K562 (cell line): ENCODE measurements at regions not wholly inside any gene's neighbourhood (a gene's known extent, or its start where the extent isn't known, plus 50 kb on each side); places are given as distances from the start of the nearest gene placed in this dataset.

ENCODE experiments used
- DACH1 ChIP-seq: fragments of 450-650 bp; IDR thresholded peaks from 2 replicates; pipeline ENCODE4 v1.6.1; 2018; ENCODE audit not compliant: partially characterized antibody
- GABPB1 ChIP-seq: sonication (generic); formaldehyde crosslinking; IDR thresholded peaks from 2 replicates; pipeline ENCODE4 v1.8.0; 2022; ENCODE audit warnings: mild to moderate bottlenecking, missing genetic modification reagents
- GABPB2 ChIP-seq: fragments of 250-450 bp; sonication (Bioruptor Pico); conservative IDR thresholded peaks from 2 replicates; pipeline ENCODE4 v1.5.1; 2021; ENCODE audit warnings: mild to moderate bottlenecking
- HDAC2 ChIP-seq: fragments of 450-650 bp; IDR thresholded peaks from 2 replicates; pipeline ENCODE4 v1.6.1; 2016; ENCODE audit warnings: mild to moderate bottlenecking
- MTF1 ChIP-seq: fragments of 250-450 bp; sonication (Bioruptor Pico); IDR thresholded peaks from 2 replicates; pipeline ENCODE4 v1.9.0; 2021; ENCODE audit warnings: moderate library complexity, mild to moderate bottlenecking, inconsistent platforms, borderline replicate concordance
- NCOA2 ChIP-seq, 2 experiments: fragments of 450-650 bp; IDR thresholded peaks; 2 replicates each; pipeline ENCODE4 v1.6.1; 2018; ENCODE audit warnings: mild to moderate bottlenecking in 2 of 2, moderate library complexity in 1 of 2; ENCODE audit not compliant: partially characterized antibody in 2 of 2
- ZNF143 ChIP-seq: sonication (generic); formaldehyde crosslinking; IDR thresholded peaks from 2 replicates; pipeline ENCODE4 v1.9.0; 2022; ENCODE audit warnings: mild to moderate bottlenecking, missing genetic modification reagents
- TF ChIP-seq, protein P1 (sequence below): fragments of 250-450 bp; sonication (Bioruptor Pico); IDR thresholded peaks from 2 replicates; pipeline ENCODE4 v1.8.0; 2021; ENCODE audit warnings: moderate library complexity, mild to moderate bottlenecking, inconsistent platforms
- TF ChIP-seq, protein P2 (sequence below): fragments of 200-800 bp; sonication (Bioruptor generic); IDR thresholded peaks from 2 replicates; pipeline ENCODE4 v1.6.1; 2017; ENCODE audit warnings: missing genetic modification characterization, missing compliant biosample characterization
- TF ChIP-seq, protein P3 (sequence below), 2 experiments: fragments of 450-650 bp; formaldehyde crosslinking in 1 of 2; IDR thresholded peaks; 2 replicates each; pipeline versions ENCODE4 v1.4.0 to v1.6.1; 2014 to 2020; ENCODE audit warnings: mild to moderate bottlenecking in 2 of 2, borderline replicate concordance in 1 of 2, low read depth in 1 of 2
- TF ChIP-seq, protein P4 (sequence below), 2 experiments: fragments of 450-650 bp in 1 of 2; IDR thresholded peaks; 2 replicates each; pipeline ENCODE4 v1.6.1; 2011 to 2017; ENCODE audit warnings: low read depth in 2 of 2, antibody characterized with exemption in 1 of 2, borderline replicate concordance in 1 of 2, low read length in 1 of 2, mild to moderate bottlenecking in 1 of 2, mixed read lengths in 1 of 2; ENCODE audit not compliant: control insufficient read depth in 1 of 2

DNA sequence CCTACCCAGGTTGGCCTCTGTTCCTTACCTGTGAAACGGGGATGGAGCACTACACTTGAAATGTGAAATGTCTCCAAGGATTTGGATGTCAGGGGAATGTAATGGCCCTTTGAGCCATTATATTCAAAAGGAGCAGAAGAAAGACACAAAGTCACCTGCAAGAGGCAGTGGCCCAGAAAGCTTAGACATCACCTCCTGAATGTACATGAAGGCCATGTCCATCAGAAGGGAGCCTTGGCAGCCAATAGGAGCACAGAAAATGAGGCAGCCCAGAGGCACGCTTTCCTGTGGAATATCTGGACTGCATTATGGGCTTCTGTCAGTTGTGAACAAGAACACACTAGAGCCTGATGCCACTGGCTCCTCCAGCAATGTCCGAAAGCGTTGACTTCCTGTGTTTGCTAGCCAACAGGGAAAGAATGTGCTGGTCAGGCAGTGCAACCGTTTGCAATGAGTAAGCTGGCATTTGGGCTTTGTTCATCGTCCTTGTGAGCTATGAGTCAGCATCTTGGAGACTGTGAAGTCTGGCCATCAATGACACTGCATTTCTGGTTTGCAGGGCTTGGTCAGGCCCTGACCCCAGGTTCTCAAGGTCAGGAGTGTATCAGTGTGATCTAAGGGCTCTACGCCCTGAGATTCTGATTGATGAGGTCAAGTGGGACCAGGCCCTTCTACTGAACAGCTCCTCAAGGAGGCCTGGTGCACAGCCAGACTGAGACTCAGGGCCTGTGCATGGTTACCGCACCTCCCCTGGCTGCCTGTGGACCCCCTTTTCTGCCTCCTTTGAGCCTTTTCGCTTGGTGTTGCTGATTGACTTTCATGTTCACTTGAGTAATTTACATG, 222.4 kb downstream of the RPS24 start (continued):
- TF ChIP-seq, protein P1, sequence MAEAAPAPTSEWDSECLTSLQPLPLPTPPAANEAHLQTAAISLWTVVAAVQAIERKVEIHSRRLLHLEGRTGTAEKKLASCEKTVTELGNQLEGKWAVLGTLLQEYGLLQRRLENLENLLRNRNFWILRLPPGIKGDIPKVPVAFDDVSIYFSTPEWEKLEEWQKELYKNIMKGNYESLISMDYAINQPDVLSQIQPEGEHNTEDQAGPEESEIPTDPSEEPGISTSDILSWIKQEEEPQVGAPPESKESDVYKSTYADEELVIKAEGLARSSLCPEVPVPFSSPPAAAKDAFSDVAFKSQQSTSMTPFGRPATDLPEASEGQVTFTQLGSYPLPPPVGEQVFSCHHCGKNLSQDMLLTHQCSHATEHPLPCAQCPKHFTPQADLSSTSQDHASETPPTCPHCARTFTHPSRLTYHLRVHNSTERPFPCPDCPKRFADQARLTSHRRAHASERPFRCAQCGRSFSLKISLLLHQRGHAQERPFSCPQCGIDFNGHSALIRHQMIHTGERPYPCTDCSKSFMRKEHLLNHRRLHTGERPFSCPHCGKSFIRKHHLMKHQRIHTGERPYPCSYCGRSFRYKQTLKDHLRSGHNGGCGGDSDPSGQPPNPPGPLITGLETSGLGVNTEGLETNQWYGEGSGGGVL (CRISPR knock-in tag): no peak
- TF ChIP-seq GABPB2 (CRISPR knock-in tag) (no peak), HDAC2 (peak; percentile 96), GABPB1 (CRISPR knock-in tag) (no peak), MTF1 (CRISPR knock-in tag) (no peak), ZNF143 (CRISPR knock-in tag) (no peak), DACH1 (no peak), NCOA2 (IDR thresholded peaks at IDR 0.05; ENCODE audit: partially characterized antibody in 2 of 2) (no peak)
- TF ChIP-seq, protein P2, sequence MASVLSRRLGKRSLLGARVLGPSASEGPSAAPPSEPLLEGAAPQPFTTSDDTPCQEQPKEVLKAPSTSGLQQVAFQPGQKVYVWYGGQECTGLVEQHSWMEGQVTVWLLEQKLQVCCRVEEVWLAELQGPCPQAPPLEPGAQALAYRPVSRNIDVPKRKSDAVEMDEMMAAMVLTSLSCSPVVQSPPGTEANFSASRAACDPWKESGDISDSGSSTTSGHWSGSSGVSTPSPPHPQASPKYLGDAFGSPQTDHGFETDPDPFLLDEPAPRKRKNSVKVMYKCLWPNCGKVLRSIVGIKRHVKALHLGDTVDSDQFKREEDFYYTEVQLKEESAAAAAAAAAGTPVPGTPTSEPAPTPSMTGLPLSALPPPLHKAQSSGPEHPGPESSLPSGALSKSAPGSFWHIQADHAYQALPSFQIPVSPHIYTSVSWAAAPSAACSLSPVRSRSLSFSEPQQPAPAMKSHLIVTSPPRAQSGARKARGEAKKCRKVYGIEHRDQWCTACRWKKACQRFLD (CRISPR knock-in tag): peak; percentile 87; the same call in 1 of the 2 replicates
- TF ChIP-seq, protein P3, sequence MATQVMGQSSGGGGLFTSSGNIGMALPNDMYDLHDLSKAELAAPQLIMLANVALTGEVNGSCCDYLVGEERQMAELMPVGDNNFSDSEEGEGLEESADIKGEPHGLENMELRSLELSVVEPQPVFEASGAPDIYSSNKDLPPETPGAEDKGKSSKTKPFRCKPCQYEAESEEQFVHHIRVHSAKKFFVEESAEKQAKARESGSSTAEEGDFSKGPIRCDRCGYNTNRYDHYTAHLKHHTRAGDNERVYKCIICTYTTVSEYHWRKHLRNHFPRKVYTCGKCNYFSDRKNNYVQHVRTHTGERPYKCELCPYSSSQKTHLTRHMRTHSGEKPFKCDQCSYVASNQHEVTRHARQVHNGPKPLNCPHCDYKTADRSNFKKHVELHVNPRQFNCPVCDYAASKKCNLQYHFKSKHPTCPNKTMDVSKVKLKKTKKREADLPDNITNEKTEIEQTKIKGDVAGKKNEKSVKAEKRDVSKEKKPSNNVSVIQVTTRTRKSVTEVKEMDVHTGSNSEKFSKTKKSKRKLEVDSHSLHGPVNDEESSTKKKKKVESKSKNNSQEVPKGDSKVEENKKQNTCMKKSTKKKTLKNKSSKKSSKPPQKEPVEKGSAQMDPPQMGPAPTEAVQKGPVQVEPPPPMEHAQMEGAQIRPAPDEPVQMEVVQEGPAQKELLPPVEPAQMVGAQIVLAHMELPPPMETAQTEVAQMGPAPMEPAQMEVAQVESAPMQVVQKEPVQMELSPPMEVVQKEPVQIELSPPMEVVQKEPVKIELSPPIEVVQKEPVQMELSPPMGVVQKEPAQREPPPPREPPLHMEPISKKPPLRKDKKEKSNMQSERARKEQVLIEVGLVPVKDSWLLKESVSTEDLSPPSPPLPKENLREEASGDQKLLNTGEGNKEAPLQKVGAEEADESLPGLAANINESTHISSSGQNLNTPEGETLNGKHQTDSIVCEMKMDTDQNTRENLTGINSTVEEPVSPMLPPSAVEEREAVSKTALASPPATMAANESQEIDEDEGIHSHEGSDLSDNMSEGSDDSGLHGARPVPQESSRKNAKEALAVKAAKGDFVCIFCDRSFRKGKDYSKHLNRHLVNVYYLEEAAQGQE (IDR thresholded peaks at IDR 0.05; ENCODE audit: borderline replicate concordance): no peak
- TF ChIP-seq, protein P3 (CRISPR knock-in tag; IDR thresholded peaks at IDR 0.05; ENCODE audit: low read depth): no peak
- TF ChIP-seq, protein P4, sequence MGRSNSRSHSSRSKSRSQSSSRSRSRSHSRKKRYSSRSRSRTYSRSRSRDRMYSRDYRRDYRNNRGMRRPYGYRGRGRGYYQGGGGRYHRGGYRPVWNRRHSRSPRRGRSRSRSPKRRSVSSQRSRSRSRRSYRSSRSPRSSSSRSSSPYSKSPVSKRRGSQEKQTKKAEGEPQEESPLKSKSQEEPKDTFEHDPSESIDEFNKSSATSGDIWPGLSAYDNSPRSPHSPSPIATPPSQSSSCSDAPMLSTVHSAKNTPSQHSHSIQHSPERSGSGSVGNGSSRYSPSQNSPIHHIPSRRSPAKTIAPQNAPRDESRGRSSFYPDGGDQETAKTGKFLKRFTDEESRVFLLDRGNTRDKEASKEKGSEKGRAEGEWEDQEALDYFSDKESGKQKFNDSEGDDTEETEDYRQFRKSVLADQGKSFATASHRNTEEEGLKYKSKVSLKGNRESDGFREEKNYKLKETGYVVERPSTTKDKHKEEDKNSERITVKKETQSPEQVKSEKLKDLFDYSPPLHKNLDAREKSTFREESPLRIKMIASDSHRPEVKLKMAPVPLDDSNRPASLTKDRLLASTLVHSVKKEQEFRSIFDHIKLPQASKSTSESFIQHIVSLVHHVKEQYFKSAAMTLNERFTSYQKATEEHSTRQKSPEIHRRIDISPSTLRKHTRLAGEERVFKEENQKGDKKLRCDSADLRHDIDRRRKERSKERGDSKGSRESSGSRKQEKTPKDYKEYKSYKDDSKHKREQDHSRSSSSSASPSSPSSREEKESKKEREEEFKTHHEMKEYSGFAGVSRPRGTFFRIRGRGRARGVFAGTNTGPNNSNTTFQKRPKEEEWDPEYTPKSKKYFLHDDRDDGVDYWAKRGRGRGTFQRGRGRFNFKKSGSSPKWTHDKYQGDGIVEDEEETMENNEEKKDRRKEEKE (IDR thresholded peaks at IDR 0.05; ENCODE audit: borderline replicate concordance in 1 of 2, control insufficient read depth in 1 of 2, low read depth in 2 of 2, low read length in 1 of 2): no peak
